KBM-7 (cell line): ENCODE measurements at regions not wholly inside any gene's neighbourhood (a gene's known extent, or its start where the extent isn't known, plus 50 kb on each side); places are given as distances from the start of the nearest gene placed in this dataset.
A peak's percentile ranks its signal among the peaks of the same experiment; 100 is the strongest.
"Not testable (repeated sequence)": the region's sequence is repeated elsewhere in the genome, so short reads cannot be mapped to it uniquely, and the experiment has no call there.

ENCODE experiments used
- DNase-seq: peaks from one replicate; pipeline ENCODE4 v3.0.0-alpha.2; 2015
- in situ Hi-C: fragments of 300-500 bp; cut with MboI; formaldehyde crosslinking; loops from 2 replicates; pipeline ENCODE4 v1.14.3; 2020; ENCODE audit warnings: low sequenced_read_pairs, low pct_unique_long_range_greater_than_20kb, mixed read lengths

GRCh38 chr6:121664158-121664557, 228.7 kb downstream of the GJA1 start:
- in situ Hi-C loops = no loop called here
- DNase-seq = no peak

GRCh38 chr6:121666814-121667213, 231.4 kb downstream of the GJA1 start:
- no peak for DNase-seq
- in situ Hi-C loops = no loop called here

DNA sequence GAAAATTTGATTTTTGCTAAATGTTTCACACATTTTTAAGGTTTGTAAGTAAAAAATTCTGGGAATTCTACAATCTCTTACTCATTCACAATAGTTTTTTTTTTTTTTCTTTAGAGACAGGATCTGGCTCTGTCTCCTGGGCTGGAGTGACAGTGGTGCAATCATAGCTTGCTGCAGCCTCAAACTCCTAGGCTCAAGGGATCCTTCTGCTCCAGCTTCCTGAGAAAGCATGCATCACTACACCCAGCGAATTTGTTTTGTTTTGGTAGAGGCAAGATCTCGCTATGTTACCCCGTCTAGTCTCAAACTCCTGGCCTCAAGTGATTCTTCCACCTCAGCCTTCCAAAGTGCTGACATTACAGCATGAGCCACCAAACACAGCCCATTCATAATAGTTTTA, 232.8 kb downstream of the GJA1 start:
- in situ Hi-C loops = no loop called here
- DNase-seq = no peak

DNA sequence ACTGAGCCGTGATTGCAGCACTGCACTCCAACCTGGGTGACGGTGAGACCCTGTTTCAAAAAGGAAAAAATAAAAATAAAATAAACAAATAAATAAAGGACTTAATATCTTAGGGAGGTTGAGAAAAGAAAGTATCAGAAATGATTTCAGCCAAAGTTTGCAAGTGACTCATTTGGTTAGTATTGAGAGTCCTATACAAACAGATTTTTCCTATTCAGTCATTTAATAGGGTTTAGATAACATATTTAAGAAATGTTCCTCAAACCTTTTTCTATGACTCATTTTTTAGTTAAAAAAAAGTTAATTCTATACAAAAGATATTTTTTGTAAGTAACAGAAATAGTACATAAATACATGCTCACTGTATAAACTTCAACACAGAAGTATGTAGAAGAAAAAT, 235.1 kb downstream of the GJA1 start:
- DNase-seq = no peak
- in situ Hi-C loops = no loop called here

- DNase-seq = no peak
- in situ Hi-C loops = no loop called here
Observed at GRCh38 chr6:121677571-121677970, 242.1 kb downstream of the GJA1 start.

- in situ Hi-C loops = no loop called here
- DNase-seq = no peak
Observed at GRCh38 chr6:121678245-121678644, 242.8 kb downstream of the GJA1 start.

GRCh38 chr6:121680058-121680457, 244.6 kb downstream of the GJA1 start:
- in situ Hi-C loops = no loop called here
- DNase-seq = no peak

DNA sequence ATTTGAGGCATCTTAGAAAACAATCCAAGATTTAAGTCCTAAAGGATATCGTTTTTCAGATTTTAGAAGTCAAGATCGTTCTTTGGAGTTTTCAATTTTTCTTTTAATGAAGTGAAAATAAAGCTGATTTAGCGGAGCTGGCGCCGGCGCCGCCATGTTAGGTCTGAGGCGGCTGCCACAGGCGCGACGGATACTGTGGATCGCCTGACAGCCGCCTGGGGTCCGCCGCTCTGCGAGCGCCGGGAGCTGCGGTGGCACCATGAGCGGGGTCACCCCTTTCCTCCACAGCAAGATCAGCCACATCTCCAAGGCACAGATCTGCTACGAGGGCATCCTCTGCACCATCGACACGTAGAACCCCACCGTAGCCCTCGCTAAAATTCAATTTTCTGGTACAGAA, 247.2 kb downstream of the GJA1 start:
- no peak for DNase-seq
- in situ Hi-C loops = no loop called here

DNA sequence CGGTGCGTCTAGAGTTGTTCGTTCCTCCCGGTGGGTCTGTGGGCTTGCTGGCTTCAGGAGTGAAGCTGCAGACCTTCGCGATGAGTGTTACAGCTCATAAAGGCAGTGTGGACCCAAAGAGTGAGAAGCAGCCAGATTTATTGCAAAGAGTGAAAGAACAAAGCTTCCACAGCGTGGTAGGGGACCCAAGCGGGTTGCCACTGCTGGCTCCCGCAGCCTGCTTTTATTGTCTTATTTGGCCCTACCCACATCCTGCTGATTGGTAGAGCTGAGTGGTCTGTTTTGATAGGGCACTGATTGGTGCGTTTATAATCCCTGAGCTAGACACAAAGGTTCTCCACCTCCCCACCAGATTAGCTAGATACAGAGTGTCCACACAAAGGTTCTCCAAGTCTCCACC, 250.4 kb downstream of the GJA1 start:
- in situ Hi-C loops, DNase-seq: not testable (repeated sequence)

GRCh38 chr6:121686611-121687023, 251.2 kb downstream of the GJA1 start:
- in situ Hi-C loops = no loop called here
- DNase-seq = no peak

DNA sequence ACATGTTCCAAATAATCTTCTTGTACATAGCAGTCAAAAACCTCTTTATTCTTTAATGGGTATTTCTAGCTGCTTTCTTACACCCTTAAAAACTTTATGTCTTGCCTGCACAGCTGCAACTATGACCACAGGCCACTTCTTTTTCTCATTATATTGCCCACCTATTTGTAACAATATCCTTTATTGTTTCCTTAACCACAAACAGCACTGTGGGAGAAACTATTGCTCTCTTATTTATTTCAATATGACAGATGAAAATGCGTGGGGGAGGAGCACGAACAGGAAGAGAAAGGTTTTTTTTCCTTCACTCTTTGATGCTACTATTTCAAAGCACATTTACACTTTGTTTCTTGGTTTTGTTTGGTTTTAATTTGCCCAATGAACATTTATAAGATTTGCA, 253.5 kb downstream of the GJA1 start:
- in situ Hi-C loops = no loop called here
- DNase-seq = peak; percentile 5

GRCh38 chr6:121691126-121691551, 255.7 kb downstream of the GJA1 start:
- in situ Hi-C loops = no loop called here

GRCh38 chr6:121694389-121694788, 258.9 kb downstream of the GJA1 start:
- no peak for DNase-seq
- in situ Hi-C loops = no loop called here

More at GRCh38 chr6:121691126-121691551, 255.7 kb downstream of the GJA1 start:
- DNase-seq = no peak

DNA sequence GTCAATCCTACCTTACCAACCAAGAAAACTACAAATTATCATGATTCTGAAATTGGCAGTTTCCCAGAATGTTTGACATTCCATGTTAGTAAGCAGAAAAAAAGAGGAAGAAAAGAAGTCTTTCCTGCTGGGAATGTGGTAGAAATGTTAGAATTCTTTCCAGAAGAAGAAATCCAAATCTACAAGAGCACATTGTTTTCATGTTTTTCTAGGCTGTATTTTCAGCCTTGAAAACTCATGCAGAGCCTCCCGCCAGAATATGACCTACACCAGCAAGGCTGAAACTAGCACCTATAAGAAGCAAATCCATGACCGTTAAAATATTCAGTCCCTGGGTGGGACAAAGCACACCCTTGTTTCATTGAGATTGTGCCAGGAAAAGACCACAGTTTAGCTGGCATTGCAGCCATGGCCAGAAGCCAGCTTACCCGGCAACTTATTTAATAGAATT, 259.4 kb downstream of the GJA1 start:
- in situ Hi-C loops = no loop called here
- DNase-seq = no peak

DNA sequence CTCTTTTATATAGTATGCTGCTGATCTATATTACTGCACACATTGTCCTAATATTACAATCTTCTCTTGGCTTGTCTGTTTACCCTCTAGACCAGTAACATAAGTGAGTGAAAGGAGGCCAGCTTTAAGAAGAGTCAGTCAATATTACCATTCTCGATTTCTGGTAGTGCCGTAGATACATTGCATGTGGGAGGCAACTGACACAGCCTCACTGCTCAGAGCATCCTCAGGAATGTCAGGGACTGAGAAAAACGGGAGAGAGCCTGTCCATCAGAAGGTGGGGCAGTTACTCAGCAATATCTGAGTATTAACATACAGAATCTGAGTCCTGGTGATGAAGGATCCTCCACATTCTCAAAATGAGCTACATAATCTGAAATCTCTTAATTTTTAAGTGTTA, 259.9 kb downstream of the GJA1 start:
- in situ Hi-C loops = no loop called here
- DNase-seq = no peak

DNA sequence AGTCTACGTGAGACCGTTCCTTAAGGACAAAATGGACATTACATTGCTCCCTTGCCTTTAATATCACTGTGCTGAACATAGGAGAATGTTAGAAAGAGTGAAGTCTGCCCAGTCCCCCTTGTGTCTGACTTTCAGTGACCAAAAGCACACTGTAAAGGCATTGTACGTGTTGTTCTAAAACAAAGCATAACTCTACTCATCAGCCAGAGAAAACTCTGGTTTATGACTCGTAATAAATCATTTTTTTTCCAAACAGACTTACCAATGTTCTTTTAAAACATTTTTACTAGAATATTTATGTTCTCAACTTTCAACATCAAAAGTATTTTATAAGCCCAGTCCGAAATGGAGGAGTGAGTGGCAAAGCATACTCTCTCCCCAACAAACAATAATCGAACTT, 262.5 kb downstream of the GJA1 start:
- in situ Hi-C loops = no loop called here
- no peak for DNase-seq

DNA sequence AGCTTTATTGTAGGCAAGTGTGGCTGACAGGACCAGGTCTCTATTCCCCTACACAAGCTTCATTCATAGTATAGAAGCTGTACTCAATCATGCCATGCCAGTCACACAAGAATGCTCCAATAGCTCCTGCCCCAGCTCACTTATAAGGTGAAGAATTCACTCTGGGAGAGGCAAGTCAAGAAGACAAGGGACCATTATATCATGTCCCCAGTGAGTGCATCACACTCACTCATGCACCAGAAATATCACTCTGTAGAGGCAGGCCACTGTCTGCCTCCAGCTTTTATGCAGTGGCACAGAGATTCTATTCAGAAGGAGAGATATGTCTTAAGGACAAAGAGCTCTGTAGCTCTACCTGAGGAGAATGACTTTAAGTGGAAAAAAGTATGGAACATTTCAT, 263.2 kb downstream of the GJA1 start:
- no peak for DNase-seq
- in situ Hi-C loops = no loop called here

DNA sequence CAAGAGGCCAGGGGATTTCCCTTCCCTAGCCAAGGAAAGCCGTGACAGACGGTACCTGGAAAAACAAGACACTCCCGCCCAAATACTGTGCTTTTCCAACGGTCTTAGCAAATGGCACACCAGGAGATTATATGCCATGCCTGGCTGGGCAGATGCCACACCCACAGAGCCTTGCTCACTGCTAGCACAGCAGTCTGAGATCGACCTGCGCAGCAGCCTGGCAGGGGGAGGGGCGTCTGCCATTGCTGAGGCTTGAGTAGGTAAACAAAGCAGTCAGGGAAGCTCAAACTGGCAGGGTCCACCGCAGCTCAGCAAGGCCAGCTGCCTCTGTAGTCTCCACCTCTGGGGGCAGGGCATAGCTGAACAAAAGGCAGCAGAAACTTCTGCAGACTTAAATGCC, 267.7 kb downstream of the GJA1 start:
- in situ Hi-C loops, DNase-seq: not testable (repeated sequence)

DNA sequence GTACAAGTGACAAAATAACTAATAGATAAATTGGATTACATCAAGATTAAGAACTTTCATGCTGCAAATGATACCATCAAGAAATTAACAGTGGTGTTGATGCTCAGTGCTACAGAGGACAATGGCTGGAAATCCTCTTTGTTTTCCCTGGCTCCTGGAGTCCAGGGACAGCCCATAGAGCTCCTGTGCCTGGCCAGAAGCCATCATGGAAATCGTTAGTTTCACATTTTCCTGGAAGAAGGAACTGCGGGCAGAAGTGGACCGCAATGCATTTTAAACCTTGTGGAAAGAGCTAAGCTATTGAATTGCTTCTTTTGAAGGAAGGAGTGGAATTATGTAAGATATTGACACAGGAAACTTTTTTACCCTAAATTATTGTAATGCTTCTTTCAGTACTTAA, 276.0 kb downstream of the GJA1 start:
- in situ Hi-C loops = no loop called here
- DNase-seq = no peak

DNA sequence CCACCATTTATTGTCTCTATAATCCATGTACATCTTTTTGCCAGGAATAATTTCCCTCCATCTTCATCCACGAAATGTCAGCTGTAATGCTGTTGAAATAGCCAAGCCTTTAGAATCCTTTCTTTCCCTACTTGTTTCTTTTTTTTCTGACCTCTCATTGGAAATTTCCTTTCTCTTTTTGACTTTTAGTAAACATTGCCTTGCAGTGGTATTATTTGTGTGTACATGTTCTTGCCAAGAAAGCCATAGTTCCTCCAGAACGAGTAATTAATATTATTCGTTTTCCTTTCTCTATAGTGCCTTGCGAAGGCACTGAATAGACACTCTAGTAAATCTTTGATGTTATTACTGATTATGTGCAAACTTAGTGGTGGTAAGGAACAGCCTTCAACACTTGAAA, 282.2 kb downstream of the GJA1 start:
- in situ Hi-C loops = no loop called here
- DNase-seq = no peak

DNA sequence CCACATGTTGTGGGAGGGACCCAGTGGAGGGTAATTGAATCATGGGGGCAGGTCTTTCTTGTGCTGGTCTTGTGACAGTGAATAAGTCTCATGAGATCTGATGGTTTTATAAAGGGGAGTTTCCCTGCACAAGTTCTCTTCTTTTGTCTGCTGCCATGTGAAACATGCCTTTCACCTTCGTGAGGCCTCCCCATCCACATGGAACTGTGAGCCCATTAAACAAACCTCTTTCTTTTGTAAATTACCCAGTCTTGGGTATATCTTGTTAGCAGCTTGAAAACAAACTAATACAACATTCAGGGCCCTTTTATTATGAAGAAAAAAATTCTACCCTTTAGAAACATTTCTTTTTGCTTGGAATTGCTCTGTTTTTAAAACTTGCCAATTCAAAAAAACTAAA, 285.4 kb downstream of the GJA1 start:
- in situ Hi-C loops, DNase-seq: not testable (repeated sequence)

- in situ Hi-C loops = no loop called here
Observed at GRCh38 chr6:121723623-121724022, 288.2 kb downstream of the GJA1 start.

More at GRCh38 chr6:121723623-121724022, 288.2 kb downstream of the GJA1 start:
- no peak for DNase-seq
